ENCODE measurements at regions not wholly inside any gene's neighbourhood (a gene's known extent, or its start where the extent isn't known, plus 50 kb on each side); places are given as distances from the start of the nearest gene placed in this dataset.

- TF ChIP-seq HDAC6 (IDR thresholded peaks at IDR 0.05; ENCODE audit: low read depth, low read length) (no peak), POLR2A (IDR thresholded peaks at IDR 0.05; ENCODE audit: control extremely low read depth in 1 of 2, low read depth in 2 of 2, low read length in 2 of 2) (no peak), SRF (IDR thresholded peaks at IDR 0.05; ENCODE audit: low read depth, low read length) (no peak), CEBPB (IDR thresholded peaks at IDR 0.05; ENCODE audit: low read depth, low read length) (no peak), MAFK (IDR thresholded peaks at IDR 0.05; ENCODE audit: low read depth, low read length) (no peak), ZNF274 (IDR thresholded peaks at IDR 0.05; ENCODE audit: borderline replicate concordance, extremely low read depth, low read length) (no peak), BCL11A (IDR thresholded peaks at IDR 0.05; ENCODE audit: low read depth in 2 of 2, low read length in 2 of 2) (no peak), BRCA1 (IDR thresholded peaks at IDR 0.05; ENCODE audit: low read depth, low read length) (no peak), NRF1 (IDR thresholded peaks at IDR 0.05; ENCODE audit: low read depth, low read length) (no peak), FOSL1 (IDR thresholded peaks at IDR 0.05; ENCODE audit: insufficient read depth, low read depth, low read length) (no peak)
- TF ChIP-seq, protein P1, sequence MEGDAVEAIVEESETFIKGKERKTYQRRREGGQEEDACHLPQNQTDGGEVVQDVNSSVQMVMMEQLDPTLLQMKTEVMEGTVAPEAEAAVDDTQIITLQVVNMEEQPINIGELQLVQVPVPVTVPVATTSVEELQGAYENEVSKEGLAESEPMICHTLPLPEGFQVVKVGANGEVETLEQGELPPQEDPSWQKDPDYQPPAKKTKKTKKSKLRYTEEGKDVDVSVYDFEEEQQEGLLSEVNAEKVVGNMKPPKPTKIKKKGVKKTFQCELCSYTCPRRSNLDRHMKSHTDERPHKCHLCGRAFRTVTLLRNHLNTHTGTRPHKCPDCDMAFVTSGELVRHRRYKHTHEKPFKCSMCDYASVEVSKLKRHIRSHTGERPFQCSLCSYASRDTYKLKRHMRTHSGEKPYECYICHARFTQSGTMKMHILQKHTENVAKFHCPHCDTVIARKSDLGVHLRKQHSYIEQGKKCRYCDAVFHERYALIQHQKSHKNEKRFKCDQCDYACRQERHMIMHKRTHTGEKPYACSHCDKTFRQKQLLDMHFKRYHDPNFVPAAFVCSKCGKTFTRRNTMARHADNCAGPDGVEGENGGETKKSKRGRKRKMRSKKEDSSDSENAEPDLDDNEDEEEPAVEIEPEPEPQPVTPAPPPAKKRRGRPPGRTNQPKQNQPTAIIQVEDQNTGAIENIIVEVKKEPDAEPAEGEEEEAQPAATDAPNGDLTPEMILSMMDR (IDR thresholded peaks at IDR 0.05; ENCODE audit: control extremely low read depth in 1 of 3, insufficient read depth in 1 of 3, low read depth in 1 of 3, low read length in 3 of 3): no peak
These were observed 549.2 kb downstream of the GOLGA6L6 start for GRCh38 chr15:19992428-19992827.
